ENCODE measurements at regions not wholly inside any gene's neighbourhood (a gene's known extent, or its start where the extent isn't known, plus 50 kb on each side); places are given as distances from the start of the nearest gene placed in this dataset.
A peak's percentile ranks its signal among the peaks of the same experiment; 100 is the strongest.
"Not testable (repeated sequence)": the region's sequence is repeated elsewhere in the genome, so short reads cannot be mapped to it uniquely, and the experiment has no call there.

- no peak for DNase-seq
Measured at GRCh38 chr6:22349051-22349450, 52.2 kb upstream of the PRL start.

DNA sequence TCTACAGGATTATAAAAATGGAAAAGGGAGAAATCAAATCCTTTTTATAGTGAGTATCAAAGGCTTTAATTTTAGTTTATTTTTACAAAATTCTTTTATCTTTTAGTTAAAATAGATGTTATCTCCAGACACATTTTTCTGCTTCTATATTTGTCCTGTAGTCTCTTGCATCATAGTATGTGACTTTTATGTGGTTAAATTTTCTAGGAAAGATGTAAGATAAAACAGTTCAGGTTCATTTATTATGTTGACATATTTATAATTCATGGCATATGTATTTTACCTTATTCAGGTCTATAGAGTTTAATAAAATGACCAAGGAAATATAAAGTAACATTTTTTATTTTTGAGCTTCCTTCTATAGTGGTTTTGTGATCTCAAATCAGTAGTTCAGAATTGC lies 52.7 kb upstream of the PRL start:
- DNase-seq, result no peak

DNA sequence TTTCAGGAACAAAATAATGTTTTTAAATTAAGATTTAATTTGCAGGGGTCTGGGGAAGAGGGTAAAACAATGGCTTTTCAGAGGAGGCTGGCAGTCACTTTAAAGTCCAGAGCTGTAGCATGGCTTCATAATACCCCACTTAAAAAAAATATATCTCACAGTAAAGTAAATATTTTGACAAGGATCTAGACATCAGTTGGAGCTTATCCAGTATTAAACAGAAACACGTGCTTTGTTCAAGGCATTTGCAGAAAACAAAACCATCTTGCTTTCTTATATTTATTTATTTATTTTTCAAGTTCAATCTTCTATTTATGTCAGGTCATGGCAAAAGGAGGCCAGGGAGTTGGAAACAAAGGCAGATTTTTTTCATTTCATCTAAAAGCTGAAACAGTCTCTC lies 53.3 kb upstream of the PRL start:
- DNase-seq, result peak; percentile 78

DNA sequence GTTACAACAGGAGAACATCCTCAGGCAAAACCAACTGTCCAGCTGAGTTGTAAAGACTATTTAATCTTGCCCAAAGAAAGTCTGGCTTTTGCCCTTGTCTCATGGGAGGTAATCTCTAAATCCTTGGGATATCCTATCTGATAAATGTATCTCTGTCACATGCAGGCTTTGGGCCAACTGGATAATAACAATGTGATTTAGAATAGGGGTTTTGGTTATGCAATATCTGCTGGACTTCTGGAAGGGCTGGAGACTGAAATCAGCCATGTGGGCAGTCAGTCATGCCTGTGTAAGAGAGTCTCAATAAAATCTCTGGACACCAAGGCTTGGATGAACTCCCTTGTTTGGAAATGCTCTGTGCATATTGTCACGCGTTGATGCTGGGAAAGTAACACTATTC lies 56.3 kb upstream of the PRL start:
- no peak for DNase-seq

- DNase-seq, result no peak
Measured at GRCh38 chr6:22356362-22356940, 59.6 kb upstream of the PRL start.

GRCh38 chr6:22357724-22358189 lies 60.9 kb upstream of the PRL start:
- no peak for DNase-seq

GRCh38 chr6:22361576-22361975 lies 64.7 kb upstream of the PRL start:
- DNase-seq, result peak; percentile 16

DNA sequence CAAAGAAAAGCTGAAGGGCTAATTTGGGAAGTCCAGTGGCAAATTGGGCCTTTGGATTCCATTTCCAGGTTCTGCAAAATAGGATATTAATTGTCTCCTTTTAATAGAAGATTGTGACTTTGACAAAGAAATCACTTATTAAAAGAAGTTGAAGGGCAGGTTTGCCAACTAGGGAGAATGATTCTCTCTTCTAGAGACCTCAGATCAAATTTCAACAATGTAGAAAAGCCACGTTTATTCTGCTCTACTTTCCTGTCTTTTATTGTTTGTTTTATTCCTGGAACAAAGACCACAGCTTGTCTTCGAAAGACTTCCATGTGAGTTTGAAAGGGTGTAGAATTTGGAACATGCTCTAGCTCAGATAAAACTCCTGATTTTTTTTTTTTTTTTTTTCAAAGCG lies 65.5 kb upstream of the PRL start:
- DNase-seq, result peak; percentile 71

- peak; percentile 88 for DNase-seq
Measured at GRCh38 chr6:22363166-22363713, 66.4 kb upstream of the PRL start.

- no peak for DNase-seq
Measured at GRCh38 chr6:22363714-22364239, 66.9 kb upstream of the PRL start.

DNA sequence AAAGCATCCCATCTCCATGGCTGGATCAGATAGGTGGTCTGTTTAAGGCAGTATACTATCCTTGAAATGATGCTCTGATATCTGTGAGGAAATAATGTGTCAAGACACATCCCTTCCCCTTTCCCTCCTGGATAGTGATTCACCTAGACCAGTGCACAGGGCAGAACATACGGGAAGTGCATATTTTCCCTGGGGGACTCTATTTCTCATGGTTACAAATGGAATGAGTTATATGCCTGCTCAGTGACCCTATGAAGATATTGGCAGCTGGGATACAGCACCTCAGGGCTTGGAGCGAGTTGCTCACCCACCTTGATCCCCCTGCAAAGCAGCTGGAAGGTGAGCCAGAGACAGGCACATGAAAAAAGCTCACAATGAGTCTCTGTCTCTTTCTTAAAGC lies 67.5 kb upstream of the PRL start:
- peak; percentile 23 for DNase-seq

DNA sequence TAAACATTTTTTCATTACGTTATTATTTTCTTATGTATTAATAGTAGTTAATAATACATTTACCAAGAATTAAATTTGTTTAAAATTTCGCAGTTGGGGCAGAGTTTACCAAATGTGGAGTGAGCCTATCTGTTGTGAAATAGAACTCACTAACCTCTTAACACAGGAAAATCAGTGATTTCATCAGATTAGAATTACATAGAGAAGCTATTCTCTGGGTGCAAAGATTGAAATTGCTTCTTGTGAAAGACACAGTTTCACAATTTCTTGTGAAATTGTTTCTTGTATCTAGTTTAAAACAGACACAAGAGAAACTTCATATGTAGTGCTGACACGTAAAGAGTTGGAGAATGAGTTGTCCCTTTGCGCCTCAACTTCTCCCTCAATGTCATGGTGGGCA lies 69.4 kb upstream of the PRL start:
- no peak for DNase-seq

- no peak for DNase-seq
Measured at GRCh38 chr6:22367346-22367745, 70.5 kb upstream of the PRL start.

DNA sequence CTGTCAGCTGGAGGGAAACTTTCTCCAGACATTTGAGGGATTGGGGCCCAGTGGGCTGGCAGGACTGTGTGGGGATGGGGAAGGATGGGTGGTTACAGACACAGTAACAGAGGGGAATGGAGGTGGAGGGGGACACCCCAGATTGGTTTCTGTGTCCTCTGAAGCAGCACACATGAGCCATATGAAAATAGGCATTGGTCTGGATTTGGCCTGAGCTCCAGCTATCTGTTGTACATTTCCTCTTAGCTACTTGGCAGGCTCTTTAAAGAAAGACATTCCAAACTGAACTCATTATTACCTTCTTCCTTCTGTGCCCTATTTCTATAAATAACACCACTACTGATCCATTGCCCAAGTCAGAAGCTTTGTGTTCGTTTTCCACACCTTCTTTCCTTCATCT lies 72.0 kb upstream of the PRL start:
- DNase-seq, result no peak

- DNase-seq, result no peak
Measured at GRCh38 chr6:22372922-22373321, 76.1 kb upstream of the PRL start.

DNA sequence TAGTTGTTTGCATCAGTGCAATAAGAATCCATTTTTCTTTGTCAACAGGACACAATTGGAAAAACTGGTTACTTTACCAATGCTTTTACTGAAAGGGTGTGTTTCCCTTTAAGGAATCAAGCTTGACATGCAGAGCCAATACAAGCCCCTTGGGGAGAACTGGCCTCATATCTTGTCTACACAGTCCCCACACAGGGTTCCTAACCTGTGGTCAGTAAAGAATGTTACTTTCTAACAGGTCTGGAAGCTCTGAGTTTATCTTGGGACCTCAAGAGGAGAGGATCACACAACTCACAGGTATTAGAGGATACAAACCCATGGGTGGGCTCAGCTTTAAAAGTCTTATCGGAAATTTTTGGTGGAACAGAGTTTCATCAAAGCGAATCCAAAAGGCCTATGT lies 78.1 kb upstream of the PRL start:
- not testable (repeated sequence) for DNase-seq

GRCh38 chr6:22376293-22376692 lies 79.5 kb upstream of the PRL start:
- not testable (repeated sequence) for DNase-seq

GRCh38 chr6:22378536-22378935 lies 81.7 kb upstream of the PRL start:
- not testable (repeated sequence) for DNase-seq

DNA sequence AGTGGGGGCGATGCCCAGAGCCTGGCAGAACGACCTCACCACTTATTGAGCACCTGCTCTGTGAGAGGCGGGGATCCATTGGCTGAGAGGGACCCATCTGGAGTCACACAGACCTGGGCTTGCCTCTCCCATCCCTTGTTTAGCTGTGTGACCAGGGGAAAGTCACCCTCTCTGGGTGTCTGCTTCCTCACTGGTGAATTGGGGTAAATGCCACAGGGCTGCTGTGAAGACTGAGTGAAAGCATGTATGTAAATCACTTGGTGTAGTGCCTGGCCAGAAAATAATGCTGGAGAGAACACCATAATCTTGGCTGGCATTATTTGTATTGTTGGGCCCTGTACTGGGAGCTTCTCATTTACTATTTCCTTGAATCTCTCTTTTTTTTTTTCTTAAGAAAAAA lies 83.4 kb upstream of the PRL start:
- no peak for DNase-seq

DNA sequence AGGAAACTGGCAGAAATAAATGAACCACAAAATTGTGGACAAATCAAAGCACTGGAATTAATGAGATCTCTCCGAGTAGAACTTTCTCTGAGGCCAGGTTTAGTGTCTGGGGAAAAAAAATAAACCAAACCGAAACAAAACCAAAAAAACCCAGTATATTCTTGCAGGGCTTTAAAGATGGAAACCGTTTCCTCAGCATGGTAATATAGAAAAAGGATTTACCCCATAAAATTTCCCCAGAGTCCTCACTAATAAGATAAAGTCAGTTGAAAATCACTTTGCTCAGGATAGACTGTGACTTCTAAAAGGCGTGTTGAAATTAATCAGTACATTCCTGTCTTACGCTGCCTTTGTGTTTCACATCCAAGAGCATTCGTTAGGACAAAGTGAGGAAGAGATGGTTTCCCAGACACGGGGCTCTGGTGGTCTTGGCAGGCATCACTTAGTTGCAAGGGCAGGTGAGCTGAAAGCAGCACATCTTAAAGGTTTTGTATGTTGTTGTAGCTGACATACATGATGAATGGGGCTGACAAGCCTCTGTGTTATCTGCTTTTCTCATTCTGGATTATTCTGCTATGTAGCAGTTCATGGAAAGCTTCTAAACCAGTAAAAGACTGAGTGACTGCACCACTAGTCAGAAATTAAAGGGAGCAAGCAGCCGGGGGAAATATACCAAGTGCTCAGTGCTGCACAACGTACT lies 85.2 kb upstream of the PRL start:
- no peak for DNase-seq

- DNase-seq, result no peak
Measured at GRCh38 chr6:22383016-22383415, 86.2 kb upstream of the PRL start.

GRCh38 chr6:22392711-22393110 lies 95.9 kb upstream of the PRL start:
- no peak for DNase-seq

DNA sequence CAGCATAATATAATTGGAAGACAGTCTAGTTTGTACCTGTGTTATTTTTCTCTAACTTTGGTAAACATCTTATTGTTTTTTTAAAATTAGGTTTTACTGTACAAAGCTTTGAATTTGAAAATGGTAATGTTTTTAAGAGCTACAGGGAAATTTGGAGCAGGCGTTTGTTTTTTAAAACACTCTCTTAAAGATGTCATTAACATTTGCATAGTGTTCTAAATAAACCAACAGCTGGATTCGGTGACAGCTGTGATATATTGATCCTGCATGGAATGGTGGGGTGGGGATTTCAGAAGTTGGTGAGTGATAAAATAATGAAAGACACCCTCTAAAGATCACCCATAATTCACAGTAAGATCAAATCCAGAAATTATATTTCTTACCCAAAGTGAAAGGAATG lies 97.9 kb upstream of the PRL start:
- no peak for DNase-seq

DNA sequence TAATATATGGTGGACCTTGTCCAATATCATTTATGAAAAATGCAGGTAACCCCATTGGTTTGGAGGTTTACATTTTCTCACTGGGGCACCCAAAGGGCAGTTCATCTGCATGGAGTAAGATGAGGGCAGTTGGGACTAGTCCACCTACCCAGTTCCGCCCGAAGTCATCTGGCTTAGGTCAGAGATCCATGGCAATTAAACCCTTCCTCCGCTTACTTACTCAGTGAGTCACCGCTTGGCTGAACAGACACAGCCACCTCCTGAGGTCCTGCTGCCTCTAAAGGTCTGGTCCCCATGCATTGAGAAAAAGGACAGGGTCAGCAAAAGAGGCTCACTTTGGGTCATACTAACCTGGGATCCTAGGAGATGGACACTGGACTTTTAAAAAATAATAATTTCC lies 102.9 kb upstream of the PRL start:
- DNase-seq, result peak; percentile 88
